PC-9 (cell line): ENCODE measurements at regions not wholly inside any gene's neighbourhood (a gene's known extent, or its start where the extent isn't known, plus 50 kb on each side); places are given as distances from the start of the nearest gene placed in this dataset.

ENCODE experiments used
- BruUV-seq: library from RNA; stranded (reverse); fragments of 400-500 nt; replicated peaks from 2 replicates; lab custom pipeline; 2021; lab: Mats Ljungman, UMichigan
- CTCF ChIA-PET: fragments of 300-600 bp; sonication (Branson Sonifier 250); formaldehyde crosslinking; loops from one replicate; lab custom pipeline; 2022; ENCODE audit warnings: antibody characterized with exemption; lab: Charles Lee
- POLR2A ChIA-PET: fragments of 300-600 bp; sonication (Branson Sonifier 250); formaldehyde crosslinking; loops from one replicate; lab custom pipeline; 2022; ENCODE audit warnings: antibody characterized with exemption; ENCODE audit not compliant: unreplicated experiment; lab: Charles Lee
- DNase-seq, 2 experiments: peaks; one replicate each; pipeline versions ENCODE4 v3.0.0 to v3.0.0-alpha.2; 2015 to 2022; ENCODE audit warnings: mixed read lengths in 1 of 2
- H2AFZ ChIP-seq: fragments of 200-600 bp; sonication (generic); 2 replicates; pipeline ENCODE4 v1.8.1; 2017; ENCODE audit warnings: antibody characterized with exemption
- H3F3A ChIP-seq: fragments of 200-600 bp; sonication (generic); 2 replicates; pipeline ENCODE4 v1.8.1; 2017; ENCODE audit warnings: antibody characterized with exemption, mild to moderate bottlenecking, low read depth; ENCODE audit not compliant: insufficient read depth
- H3K27ac ChIP-seq: fragments of 200-600 bp; sonication (generic); 2 replicates; pipeline ENCODE4 v1.6.1; 2016; ENCODE audit warnings: mixed run types
- H3K27me3 ChIP-seq: fragments of 200-600 bp; sonication (generic); 2 replicates; pipeline ENCODE4 v1.6.1; 2016; ENCODE audit warnings: low read depth, mixed run types; ENCODE audit not compliant: insufficient read depth
- H3K36me3 ChIP-seq: fragments of 200-600 bp; sonication (generic); 2 replicates; pipeline ENCODE4 v1.6.1; 2016; ENCODE audit warnings: low read depth, mixed run types
- H3K4me1 ChIP-seq: fragments of 200-600 bp; sonication (generic); replicated peaks from 2 replicates; pipeline ENCODE4 v1.6.1; 2016; ENCODE audit warnings: mixed run types; ENCODE audit not compliant: insufficient read depth
- H3K4me2 ChIP-seq: fragments of 200-600 bp; sonication (generic); 2 replicates; pipeline ENCODE4 v1.6.1; 2017; ENCODE audit warnings: mixed run types
- H3K4me3 ChIP-seq: fragments of 200-600 bp; sonication (generic); 2 replicates; pipeline ENCODE4 v1.6.1; 2016; ENCODE audit warnings: mixed run types
- H3K79me2 ChIP-seq: fragments of 200-600 bp; sonication (generic); 2 replicates; pipeline ENCODE4 v1.6.1; 2017; ENCODE audit warnings: low read depth, mixed run types
- H3K9me2 ChIP-seq: fragments of 200-600 bp; sonication (generic); 2 replicates; pipeline ENCODE4 v1.8.1; 2017; ENCODE audit warnings: mild to moderate bottlenecking; ENCODE audit not compliant: insufficient read depth
- H3K9me3 ChIP-seq: fragments of 200-600 bp; sonication (generic); 2 replicates; pipeline ENCODE4 v1.8.1; 2016; ENCODE audit warnings: low read depth; ENCODE audit not compliant: insufficient read depth
- H4K20me1 ChIP-seq: fragments of 200-600 bp; sonication (generic); 2 replicates; pipeline ENCODE4 v1.8.1; 2017; ENCODE audit not compliant: insufficient read depth
- CTCF ChIP-seq: fragments of 200-600 bp; sonication (generic); conservative IDR thresholded peaks from 2 replicates; pipeline ENCODE4 v1.6.1; 2017; ENCODE audit warnings: mixed run types, antibody characterized with exemption, mild to moderate bottlenecking, moderate library complexity
- EZH2 ChIP-seq: fragments of 200-600 bp; sonication (generic); IDR thresholded peaks from 2 replicates; pipeline ENCODE4 v1.8.0; 2017; ENCODE audit warnings: antibody characterized with exemption, low read depth
- intact Hi-C: fragments of 100-400 bp; cut with micrococcal nuclease; formaldehyde crosslinking; loops from one replicate; pipeline ENCODE4 v1.10.0; 2022; ENCODE audit not compliant: unreplicated experiment

- Histone ChIP-seq H3K4me3 (no peak overlapping the region), H3K4me1 (no peaks in the 10 kb centered on the region), H3K27me3 (no peaks in the 10 kb centered on the region), H4K20me1 (no peaks in the 10 kb centered on the region), H3K9me3 (no peaks in the 10 kb centered on the region), H3K4me2 (no peak overlapping the region), H3K36me3 (no peaks in the 10 kb centered on the region), H3K9me2 (no peaks in the 10 kb centered on the region), H3K79me2 (no peaks in the 10 kb centered on the region), H2AFZ (no peak overlapping the region), H3K27ac (no peak overlapping the region), H3F3A (no peaks in the 10 kb centered on the region)
- no TSS peak for BruUV-seq
- TF ChIP-seq EZH2, result no peak
- TF ChIP-seq CTCF, result no peak
- intact Hi-C loops, result no loop called here
- CTCF ChIA-PET, result no interaction called here
- POLR2A ChIA-PET, result no interaction called here
- DNase-seq, result no peak
Observed at GRCh38 chr14:25944020-25944419, 653.8 kb downstream of the NOVA1 start.

- Histone ChIP-seq H3K4me2 (no peak overlapping the region), H2AFZ (no peak overlapping the region), H3K4me1 (no peaks in the 10 kb centered on the region), H3K9me3 (no peaks in the 10 kb centered on the region), H3K27me3 (no peaks in the 10 kb centered on the region), H3K36me3 (no peaks in the 10 kb centered on the region), H3F3A (no peaks in the 10 kb centered on the region), H4K20me1 (no peaks in the 10 kb centered on the region), H3K79me2 (no peaks in the 10 kb centered on the region), H3K4me3 (no peak overlapping the region), H3K9me2 (no peaks in the 10 kb centered on the region), H3K27ac (no peak overlapping the region)
- intact Hi-C loops, result no loop called here
- no TSS peak for BruUV-seq
- no peak for TF ChIP-seq EZH2
- TF ChIP-seq CTCF, result no peak
- POLR2A ChIA-PET, result no interaction called here
- DNase-seq, result no peak
- CTCF ChIA-PET, result no interaction called here
Observed at GRCh38 chr14:25943329-25943728, 654.5 kb downstream of the NOVA1 start.

- Histone ChIP-seq H3K4me2 (no peak overlapping the region), H3K9me3 (no peaks in the 10 kb centered on the region), H3K4me3 (no peak overlapping the region), H3K27ac (no peak overlapping the region), H3K4me1 (no peaks in the 10 kb centered on the region), H4K20me1 (no peaks in the 10 kb centered on the region), H3K36me3 (no peaks in the 10 kb centered on the region), H3K9me2 (no peaks in the 10 kb centered on the region), H3F3A (no peaks in the 10 kb centered on the region), H3K27me3 (no peaks in the 10 kb centered on the region), H2AFZ (no peak overlapping the region), H3K79me2 (no peaks in the 10 kb centered on the region)
- no peak for TF ChIP-seq EZH2
- no peak for TF ChIP-seq CTCF
- no peak for DNase-seq
- ChIA-PET CTCF (no interaction called here), POLR2A (no interaction called here)
- BruUV-seq, result no TSS peak
- intact Hi-C loops, result no loop called here
Observed at GRCh38 chr14:25942090-25942489, 655.7 kb downstream of the NOVA1 start.
